RKO (cell line): ENCODE measurements at regions not wholly inside any gene's neighbourhood (a gene's known extent, or its start where the extent isn't known, plus 50 kb on each side); places are given as distances from the start of the nearest gene placed in this dataset.
"Not testable (repeated sequence)": the region's sequence is repeated elsewhere in the genome, so short reads cannot be mapped to it uniquely, and the experiment has no call there.

ENCODE experiments used
- DNase-seq: peaks from one replicate; pipeline ENCODE4 v3.0.0-alpha.2; 2016; ENCODE audit warnings: low spot score

- no peak for DNase-seq
Measured at GRCh38 chr9:95784318-95784717, 91.2 kb upstream of the ERCC6L2 start.

- no peak for DNase-seq
Measured at GRCh38 chr9:95783426-95783975, 92.0 kb upstream of the ERCC6L2 start.

- no peak for DNase-seq
Measured at GRCh38 chr9:95780751-95781150, 94.7 kb upstream of the ERCC6L2 start.

GRCh38 chr9:95780121-95780520 lies 95.4 kb upstream of the ERCC6L2 start:
- DNase-seq: no peak

GRCh38 chr9:95779597-95779996 lies 95.9 kb upstream of the ERCC6L2 start:
- not testable (repeated sequence) for DNase-seq

GRCh38 chr9:95778957-95779356 lies 96.5 kb upstream of the ERCC6L2 start:
- DNase-seq: no peak

- DNase-seq: no peak
Measured at GRCh38 chr9:95777136-95777535, 98.4 kb upstream of the ERCC6L2 start.

- no peak for DNase-seq
Measured at GRCh38 chr9:95776176-95776575, 99.3 kb upstream of the ERCC6L2 start.

GRCh38 chr9:95775191-95775590 lies 100.3 kb upstream of the ERCC6L2 start:
- DNase-seq: no peak

GRCh38 chr9:95773053-95773418 lies 102.5 kb upstream of the ERCC6L2 start:
- DNase-seq: no peak

- DNase-seq: no peak
Measured at GRCh38 chr9:95772320-95773052, 103.0 kb upstream of the ERCC6L2 start.

GRCh38 chr9:95771556-95772246 lies 103.8 kb upstream of the ERCC6L2 start:
- DNase-seq: no peak

- DNase-seq: no peak
Measured at GRCh38 chr9:95770653-95771131, 104.8 kb upstream of the ERCC6L2 start.

- no peak for DNase-seq
Measured at GRCh38 chr9:95769909-95770433, 105.5 kb upstream of the ERCC6L2 start.

- DNase-seq: no peak
Measured at GRCh38 chr9:95769473-95769872, 106.0 kb upstream of the ERCC6L2 start.

- no peak for DNase-seq
Measured at GRCh38 chr9:95766906-95767305, 108.6 kb upstream of the ERCC6L2 start.

- DNase-seq: no peak
Measured at GRCh38 chr9:95764533-95765319, 110.8 kb upstream of the ERCC6L2 start.

GRCh38 chr9:95763983-95764382 lies 111.5 kb upstream of the ERCC6L2 start:
- DNase-seq: no peak

- DNase-seq: no peak
Measured at GRCh38 chr9:95763006-95763405, 112.5 kb upstream of the ERCC6L2 start.

- DNase-seq: no peak
Measured at GRCh38 chr9:95762322-95762721, 113.2 kb upstream of the ERCC6L2 start.

GRCh38 chr9:95760791-95761190 lies 114.7 kb upstream of the ERCC6L2 start:
- DNase-seq: no peak

- no peak for DNase-seq
Measured at GRCh38 chr9:95757439-95757838, 118.1 kb upstream of the ERCC6L2 start.
